NB4 (cell line): ENCODE measurements at regions not wholly inside any gene's neighbourhood (a gene's known extent, or its start where the extent isn't known, plus 50 kb on each side); places are given as distances from the start of the nearest gene placed in this dataset.

Experiments used
- DNase-seq: peaks from one replicate; pipeline ENCODE4 v3.0.0; 2010; ENCODE audit warnings: low read depth
- H3K4me3 ChIP-seq: one replicate; pipeline ENCODE4 v1.5.1; 2011; ENCODE audit warnings: mild to moderate bottlenecking, low read depth, low read length, moderate library complexity
- CTCF ChIP-seq: IDR thresholded peaks from one replicate; pipeline ENCODE4 v1.5.1; 2012; ENCODE audit warnings: low read depth, low read length
- MYC ChIP-seq: IDR thresholded peaks from 2 replicates; pipeline ENCODE4 v1.6.1; 2011; ENCODE audit warnings: low read depth, low read length
- POLR2A ChIP-seq: IDR thresholded peaks from 2 replicates; pipeline ENCODE4 v1.6.1; 2011; ENCODE audit warnings: mild to moderate bottlenecking; ENCODE audit not compliant: insufficient read length; ENCODE audit errors: extremely low read depth
- TF ChIP-seq, protein P1 (sequence below): IDR thresholded peaks from 2 replicates; pipeline ENCODE4 v1.6.1; 2011; ENCODE audit warnings: low read depth, low read length

GRCh38 chr12:107317751-107318555 is 224.6 kb upstream of the CRY1 start:
- TF ChIP-seq, protein P1, sequence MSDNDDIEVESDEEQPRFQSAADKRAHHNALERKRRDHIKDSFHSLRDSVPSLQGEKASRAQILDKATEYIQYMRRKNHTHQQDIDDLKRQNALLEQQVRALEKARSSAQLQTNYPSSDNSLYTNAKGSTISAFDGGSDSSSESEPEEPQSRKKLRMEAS = no peak
- TF ChIP-seq POLR2A (peak; percentile 30), CTCF (peak; percentile 14)

GRCh38 chr12:107318556-107318805 is 225.1 kb upstream of the CRY1 start:
- TF ChIP-seq MYC (no peak), CTCF (no peak), POLR2A (no peak)
- TF ChIP-seq, protein P1 = no peak
- peak overlapping the region; percentile 25 for H3K4me3 ChIP-seq
- no peak for DNase-seq

More at GRCh38 chr12:107317751-107318555, 224.6 kb upstream of the CRY1 start:
- peak overlapping the region; percentile 23 for H3K4me3 ChIP-seq
- DNase-seq = peak; percentile 95

GRCh38 chr12:107318806-107319532 is 225.6 kb upstream of the CRY1 start:
- peak; percentile 59 for DNase-seq
- peak overlapping the region; percentile 25 for H3K4me3 ChIP-seq
- TF ChIP-seq, protein P1 = no peak
- TF ChIP-seq CTCF = no peak
- TF ChIP-seq MYC = no peak
- no peak for TF ChIP-seq POLR2A

GRCh38 chr12:107319533-107320032 is 226.2 kb upstream of the CRY1 start:
- DNase-seq = peak; percentile 53
- peak overlapping the region; percentile 42 for H3K4me3 ChIP-seq
- no peak for TF ChIP-seq POLR2A
- no peak for TF ChIP-seq MYC
- TF ChIP-seq CTCF = no peak
- TF ChIP-seq, protein P1 = no peak

- peak; percentile 71 for DNase-seq
- TF ChIP-seq CTCF (no peak), POLR2A (no peak), MYC (no peak)
- TF ChIP-seq, protein P1 = no peak
- peak overlapping the region; percentile 42 for H3K4me3 ChIP-seq
Measured at GRCh38 chr12:107320033-107320928, 226.9 kb upstream of the CRY1 start.
